Trophoblast cell (in vitro differentiated cells and primary cell): ENCODE measurements at regions not wholly inside any gene's neighbourhood (a gene's known extent, or its start where the extent isn't known, plus 50 kb on each side); places are given as distances from the start of the nearest gene placed in this dataset.
"Not testable (repeated sequence)": the region's sequence is repeated elsewhere in the genome, so short reads cannot be mapped to it uniquely, and the experiment has no call there.

ENCODE experiments used
- DNase-seq, 2 donors: peaks; one replicate each; pipeline ENCODE4 v3.0.0-alpha.2; 2016
- H2AFZ ChIP-seq: 2 replicates; pipeline ENCODE4 v1.6.1; 2013; ENCODE audit warnings: low read length, moderate library complexity, mild to moderate bottlenecking; ENCODE audit not compliant: insufficient read depth, poor library complexity
- H2AK5ac ChIP-seq: 2 replicates; pipeline ENCODE4 v1.6.1; 2013; ENCODE audit warnings: mild to moderate bottlenecking, low read length
- H2BK120ac ChIP-seq: 2 replicates; pipeline ENCODE4 v1.6.1; 2013; ENCODE audit warnings: low read length, mild to moderate bottlenecking, moderate library complexity; ENCODE audit not compliant: insufficient read depth, poor library complexity
- H2BK12ac ChIP-seq: 2 replicates; pipeline ENCODE4 v1.6.1; 2013; ENCODE audit warnings: mild to moderate bottlenecking, low read length, moderate library complexity
- H2BK5ac ChIP-seq: 2 replicates; pipeline ENCODE4 v1.6.1; 2013; ENCODE audit warnings: low read length, low read depth, moderate library complexity, mild to moderate bottlenecking; ENCODE audit not compliant: poor library complexity
- H3K14ac ChIP-seq: 2 replicates; pipeline ENCODE4 v1.6.1; 2013; ENCODE audit warnings: mild to moderate bottlenecking, low read length
- H3K18ac ChIP-seq: 2 replicates; pipeline ENCODE4 v1.6.1; 2013; ENCODE audit warnings: mild to moderate bottlenecking, low read length
- H3K23ac ChIP-seq: 2 replicates; pipeline ENCODE4 v1.6.1; 2013; ENCODE audit warnings: low read length
- H3K27ac ChIP-seq: 2 replicates; pipeline ENCODE4 v1.5.1; 2013; ENCODE audit warnings: low read depth, mild to moderate bottlenecking, inconsistent platforms, low read length, moderate library complexity
- H3K27me3 ChIP-seq: 2 replicates; pipeline ENCODE4 v1.6.1; 2013; ENCODE audit warnings: inconsistent platforms, mild to moderate bottlenecking, low read length, moderate library complexity; ENCODE audit not compliant: insufficient read depth
- H3K36me3 ChIP-seq, 2 experiments: 1 replicate in 1 of 2; 2 replicates in 1 of 2; pipeline ENCODE4 v1.6.1; 2013; ENCODE audit warnings: low read length in 2 of 2, mild to moderate bottlenecking in 2 of 2, moderate library complexity in 1 of 2; ENCODE audit not compliant: insufficient read depth in 2 of 2, control insufficient read depth in 1 of 2
- H3K4ac ChIP-seq: 2 replicates; pipeline ENCODE4 v1.6.1; 2013; ENCODE audit warnings: low read depth, mild to moderate bottlenecking, low read length, moderate library complexity
- H3K4me1 ChIP-seq, 2 experiments: 1 replicate in 1 of 2; 2 replicates in 1 of 2; pipeline ENCODE4 v1.6.1; 2013; ENCODE audit warnings: low read length in 2 of 2, mild to moderate bottlenecking in 2 of 2, moderate library complexity in 1 of 2; ENCODE audit not compliant: insufficient read depth in 2 of 2, control insufficient read depth in 1 of 2
- H3K4me2 ChIP-seq: 2 replicates; pipeline ENCODE4 v1.6.1; 2013; ENCODE audit warnings: inconsistent platforms, mild to moderate bottlenecking, low read length, moderate library complexity
- H3K4me3 ChIP-seq: 2 replicates; pipeline ENCODE4 v1.5.1; 2013; ENCODE audit warnings: mild to moderate bottlenecking, low read depth, low read length, inconsistent platforms
- H3K79me1 ChIP-seq: one replicate; pipeline ENCODE4 v1.6.1; 2013; ENCODE audit warnings: low read length
- H3K79me2 ChIP-seq: 2 replicates; pipeline ENCODE4 v1.6.1; 2013; ENCODE audit warnings: low read length, mild to moderate bottlenecking; ENCODE audit not compliant: control insufficient read depth, insufficient read depth, poor library complexity
- H3K9ac ChIP-seq: 2 replicates; pipeline ENCODE4 v1.6.1; 2013; ENCODE audit warnings: mild to moderate bottlenecking, low read length
- H3K9me3 ChIP-seq: 2 replicates; pipeline ENCODE4 v1.6.1; 2013; ENCODE audit warnings: low read depth, mild to moderate bottlenecking, control low read depth, inconsistent platforms, low read length; ENCODE audit not compliant: insufficient read depth
- H4K12ac ChIP-seq: 2 replicates; pipeline ENCODE4 v1.6.1; 2013; ENCODE audit warnings: low read depth, mild to moderate bottlenecking, low read length, moderate library complexity
- H4K8ac ChIP-seq: 2 replicates; pipeline ENCODE4 v1.6.1; 2013; ENCODE audit warnings: low read depth, mild to moderate bottlenecking, low read length, moderate library complexity
- H4K91ac ChIP-seq: one replicate; pipeline ENCODE4 v1.6.1; 2013; ENCODE audit warnings: low read depth, mild to moderate bottlenecking, low read length, moderate library complexity
- WGBS: extraction: QIAGEN DNeasy Blood & Tissue Kit; methylation state at CpG from one replicate; pipeline ENCODE4 v1.1.7; 2013; ENCODE audit warnings: missing lambda C conversion rate; ENCODE audit not compliant: insufficient read length, insufficient coverage; ENCODE audit errors: extremely low coverage; 5-methylcytosine and 5-hydroxymethylcytosine counted together

DNA sequence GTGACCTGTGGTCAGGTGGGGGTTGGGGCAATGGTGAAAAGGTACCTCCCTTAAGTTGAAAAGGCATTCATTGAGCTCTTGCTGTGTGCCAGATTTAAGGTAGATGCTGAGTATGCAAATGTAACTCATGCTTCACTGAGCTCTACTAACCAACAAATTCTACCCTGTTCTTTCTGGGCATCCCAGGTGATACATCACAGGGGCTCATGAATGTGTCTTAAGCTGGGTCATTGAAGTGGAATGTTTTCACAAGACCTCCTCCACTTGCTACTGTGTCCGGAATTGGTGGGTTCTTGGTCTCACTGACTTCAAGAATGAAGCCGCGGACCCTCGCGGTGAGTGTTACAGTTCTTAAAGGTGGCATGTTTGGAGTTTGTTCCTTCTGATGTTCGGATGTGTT is 362.8 kb upstream of the ZNF462 start:
- peaks cover 2% of the 10 kb centered on the region for H3K79me1 ChIP-seq
- H2BK120ac ChIP-seq = no peak overlapping the region
- no CpG with 5 or more reads among the region's 6 CpGs for WGBS
- no peak overlapping the region for H2BK12ac ChIP-seq
- H3K79me2 ChIP-seq = no peaks in the 10 kb centered on the region
- no peak overlapping the region for H2BK5ac ChIP-seq
- no peaks in the 10 kb centered on the region for H3K27me3 ChIP-seq
- H3K4me1 ChIP-seq = no peaks in the 10 kb centered on the region
- H4K8ac ChIP-seq = no peak overlapping the region
- DNase-seq = no peak
- no peak overlapping the region for H4K91ac ChIP-seq
- H3K14ac ChIP-seq = no peak overlapping the region
- peaks cover 2% of the 10 kb centered on the region for H3K9me3 ChIP-seq
- H3K18ac ChIP-seq = no peak overlapping the region
- H3K27ac ChIP-seq = no peak overlapping the region
- no peak overlapping the region for H2AK5ac ChIP-seq
- no peak overlapping the region for H3K4ac ChIP-seq
- H3K9ac ChIP-seq = no peak overlapping the region
- H3K4me3 ChIP-seq = no peak overlapping the region
- no peaks in the 10 kb centered on the region for H3K36me3 ChIP-seq
- H2AFZ ChIP-seq = no peak overlapping the region
- H3K23ac ChIP-seq = no peak overlapping the region
- no peak overlapping the region for H4K12ac ChIP-seq
- H3K4me2 ChIP-seq = no peak overlapping the region

DNA sequence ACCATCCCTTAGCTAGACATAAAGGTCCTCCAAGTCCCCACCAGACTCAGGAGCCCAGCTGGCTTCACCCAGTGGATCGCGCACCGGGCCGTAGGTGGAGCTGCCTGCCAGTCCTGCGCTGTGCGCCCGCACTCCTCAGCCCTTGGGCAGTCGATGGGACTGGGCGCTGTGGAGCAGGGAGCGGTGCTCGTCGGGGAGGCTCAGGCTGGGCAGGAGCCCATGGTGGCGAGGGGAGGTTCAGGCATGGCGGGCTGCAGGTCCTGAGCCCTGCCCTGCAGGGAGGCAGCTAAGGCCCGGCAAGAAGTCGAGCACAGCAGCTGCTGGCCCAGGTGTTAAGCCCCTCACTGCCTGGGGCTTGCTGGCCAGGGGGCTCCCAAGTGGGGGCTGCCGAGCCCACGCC is 361.8 kb upstream of the ZNF462 start:
- H3K4me3 ChIP-seq = peak overlapping the region; percentile 45
- not testable (repeated sequence) for H2BK120ac ChIP-seq, H4K91ac ChIP-seq, H3K14ac ChIP-seq, H3K4me2 ChIP-seq, H2AK5ac ChIP-seq, H4K12ac ChIP-seq, H3K27me3 ChIP-seq, H3K4ac ChIP-seq, H3K27ac ChIP-seq, H2BK12ac ChIP-seq, H3K9me3 ChIP-seq, H3K9ac ChIP-seq, H3K4me1 ChIP-seq, DNase-seq, H3K23ac ChIP-seq, H3K36me3 ChIP-seq, H3K79me2 ChIP-seq, H3K18ac ChIP-seq, H4K8ac ChIP-seq, H2BK5ac ChIP-seq, H2AFZ ChIP-seq, H3K79me1 ChIP-seq
- WGBS = no CpG with 5 or more reads among the region's 18 CpGs

DNA sequence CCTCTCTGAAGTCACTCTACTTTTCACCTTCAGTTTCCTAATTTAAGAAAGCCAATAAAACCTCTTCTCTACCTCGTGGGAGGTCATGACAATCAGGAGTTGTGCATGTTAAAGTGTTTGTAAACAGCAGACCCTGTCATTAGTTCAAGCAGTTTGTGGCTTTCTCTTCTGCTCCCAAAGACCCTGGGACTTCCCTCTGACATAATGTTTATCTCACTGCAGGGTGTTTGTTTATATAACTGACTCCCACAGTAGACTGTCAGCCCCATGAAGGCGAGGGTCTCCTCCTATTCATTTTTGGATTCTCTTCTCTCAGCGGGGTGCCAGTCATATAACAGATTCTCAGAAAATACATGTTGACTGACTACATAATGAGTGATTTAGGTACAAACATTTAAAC is 360.0 kb upstream of the ZNF462 start:
- H2BK5ac ChIP-seq = no peak overlapping the region
- H3K4ac ChIP-seq = no peak overlapping the region
- no peak overlapping the region for H3K27ac ChIP-seq
- no peaks in the 10 kb centered on the region for H3K79me2 ChIP-seq
- H4K12ac ChIP-seq = no peak overlapping the region
- H2AFZ ChIP-seq = no peak overlapping the region
- H3K36me3 ChIP-seq = no peaks in the 10 kb centered on the region
- H3K4me1 ChIP-seq = no peaks in the 10 kb centered on the region
- DNase-seq = no peak
- no peak overlapping the region for H3K9ac ChIP-seq
- H3K4me3 ChIP-seq = no peak overlapping the region
- peaks cover 2% of the 10 kb centered on the region for H3K9me3 ChIP-seq
- no peak overlapping the region for H4K91ac ChIP-seq
- no peak overlapping the region for H3K18ac ChIP-seq
- no peak overlapping the region for H2BK120ac ChIP-seq
- no peak overlapping the region for H2BK12ac ChIP-seq
- no peak overlapping the region for H2AK5ac ChIP-seq
- no peaks in the 10 kb centered on the region for H3K27me3 ChIP-seq
- H4K8ac ChIP-seq = no peak overlapping the region
- WGBS = no CpG with 5 or more reads among the region's 3 CpGs
- H3K4me2 ChIP-seq = no peak overlapping the region
- no peak overlapping the region for H3K14ac ChIP-seq
- peaks cover 2% of the 10 kb centered on the region for H3K79me1 ChIP-seq
- H3K23ac ChIP-seq = no peak overlapping the region

DNA sequence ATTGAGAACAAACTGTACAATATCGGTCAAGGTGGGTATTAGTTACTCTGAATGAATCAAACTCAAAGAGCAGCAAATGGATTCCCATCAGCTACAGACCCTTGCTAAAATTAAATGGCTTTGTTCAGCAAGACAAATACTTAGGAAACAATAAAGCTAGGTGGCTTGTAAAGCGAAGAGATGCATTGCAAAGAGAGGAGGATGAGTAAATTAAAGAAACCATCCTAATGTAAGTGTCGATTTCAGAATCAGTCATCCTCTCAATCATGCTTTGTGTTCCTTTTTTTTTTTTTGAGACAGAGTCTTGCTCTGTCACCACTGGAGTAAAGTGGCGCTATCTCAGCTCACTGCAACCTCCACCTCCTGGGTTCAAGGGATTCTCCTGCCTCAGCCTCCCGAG is 359.2 kb upstream of the ZNF462 start:
- H4K12ac ChIP-seq = no peak overlapping the region
- H2BK5ac ChIP-seq = no peak overlapping the region
- no peak overlapping the region for H4K8ac ChIP-seq
- no CpG with 5 or more reads among the region's 5 CpGs for WGBS
- H3K14ac ChIP-seq = no peak overlapping the region
- H3K79me1 ChIP-seq = peaks cover 2% of the 10 kb centered on the region
- H2BK120ac ChIP-seq = no peak overlapping the region
- H3K23ac ChIP-seq = no peak overlapping the region
- H3K4me2 ChIP-seq = no peak overlapping the region
- H3K4me1 ChIP-seq = no peaks in the 10 kb centered on the region
- no peak for DNase-seq
- H3K9me3 ChIP-seq = peaks cover 2% of the 10 kb centered on the region
- no peak overlapping the region for H2AK5ac ChIP-seq
- H3K36me3 ChIP-seq = no peaks in the 10 kb centered on the region
- H3K4me3 ChIP-seq = no peak overlapping the region
- H3K79me2 ChIP-seq = no peaks in the 10 kb centered on the region
- H3K27me3 ChIP-seq = no peaks in the 10 kb centered on the region
- H3K4ac ChIP-seq = no peak overlapping the region
- H3K9ac ChIP-seq = no peak overlapping the region
- no peak overlapping the region for H2BK12ac ChIP-seq
- H2AFZ ChIP-seq = no peak overlapping the region
- H3K18ac ChIP-seq = no peak overlapping the region
- H4K91ac ChIP-seq = no peak overlapping the region
- H3K27ac ChIP-seq = no peak overlapping the region
